ENCODE measurements at regions not wholly inside any gene's neighbourhood (a gene's known extent, or its start where the extent isn't known, plus 50 kb on each side); places are given as distances from the start of the nearest gene placed in this dataset.

DNA sequence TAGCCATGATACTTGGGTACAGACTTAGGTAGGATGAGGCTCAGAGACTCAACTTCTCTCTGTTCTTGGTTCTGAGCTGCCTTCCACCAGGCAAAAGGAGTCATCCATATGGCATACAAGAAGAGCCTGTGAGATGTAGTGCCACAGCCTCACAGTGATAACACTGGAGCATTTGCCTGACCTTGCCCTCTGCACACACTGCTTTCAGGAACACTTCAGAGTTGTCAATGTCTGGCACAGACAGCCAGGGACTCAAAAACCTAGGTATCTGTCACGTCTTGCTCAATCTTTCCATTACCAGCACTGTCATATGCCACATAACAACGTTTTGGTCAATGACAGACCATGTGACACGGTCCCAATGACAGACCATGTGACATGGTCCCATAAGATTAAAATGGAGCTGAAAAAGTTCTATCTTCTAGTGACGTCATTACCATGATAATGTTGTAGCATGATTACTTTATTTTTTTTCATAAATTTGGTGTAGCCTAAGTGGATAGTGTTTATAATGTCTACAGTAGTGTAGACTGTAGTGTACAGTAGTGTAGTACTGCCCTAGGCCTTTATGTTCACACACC lies 199.9 kb upstream of the CTTNBP2NL start:
- Mint-ChIP-seq H3K27ac (no peak overlapping the region), H3K4me1 (ENCODE audit: low read depth) (no peaks in the 10 kb centered on the region), H3K36me3 (ENCODE audit: insufficient read depth) (no peaks in the 10 kb centered on the region), H3K4me3 (ENCODE audit: low read depth) (no peak overlapping the region), H3K27me3 (peaks cover 8% of the 10 kb centered on the region), H3K9me3 (ENCODE audit: low read depth) (no peaks in the 10 kb centered on the region)
- DNase-seq (ENCODE audit: low spot score, unreplicated experiment), result no peak
- TF ChIP-seq, protein P1, sequence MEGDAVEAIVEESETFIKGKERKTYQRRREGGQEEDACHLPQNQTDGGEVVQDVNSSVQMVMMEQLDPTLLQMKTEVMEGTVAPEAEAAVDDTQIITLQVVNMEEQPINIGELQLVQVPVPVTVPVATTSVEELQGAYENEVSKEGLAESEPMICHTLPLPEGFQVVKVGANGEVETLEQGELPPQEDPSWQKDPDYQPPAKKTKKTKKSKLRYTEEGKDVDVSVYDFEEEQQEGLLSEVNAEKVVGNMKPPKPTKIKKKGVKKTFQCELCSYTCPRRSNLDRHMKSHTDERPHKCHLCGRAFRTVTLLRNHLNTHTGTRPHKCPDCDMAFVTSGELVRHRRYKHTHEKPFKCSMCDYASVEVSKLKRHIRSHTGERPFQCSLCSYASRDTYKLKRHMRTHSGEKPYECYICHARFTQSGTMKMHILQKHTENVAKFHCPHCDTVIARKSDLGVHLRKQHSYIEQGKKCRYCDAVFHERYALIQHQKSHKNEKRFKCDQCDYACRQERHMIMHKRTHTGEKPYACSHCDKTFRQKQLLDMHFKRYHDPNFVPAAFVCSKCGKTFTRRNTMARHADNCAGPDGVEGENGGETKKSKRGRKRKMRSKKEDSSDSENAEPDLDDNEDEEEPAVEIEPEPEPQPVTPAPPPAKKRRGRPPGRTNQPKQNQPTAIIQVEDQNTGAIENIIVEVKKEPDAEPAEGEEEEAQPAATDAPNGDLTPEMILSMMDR (IDR thresholded peaks at IDR 0.05; ENCODE audit: unreplicated experiment), result no peak

GRCh38 chr1:112196731-112197130 lies 199.3 kb upstream of the CTTNBP2NL start:
- DNase-seq (ENCODE audit: low spot score, unreplicated experiment), result no peak
- no peak overlapping the region for H3K4me3 Mint-ChIP-seq (ENCODE audit: low read depth)
- TF ChIP-seq, protein P1 (IDR thresholded peaks at IDR 0.05; ENCODE audit: unreplicated experiment), result no peak
- H3K27ac Mint-ChIP-seq, result no peak overlapping the region
- no peaks in the 10 kb centered on the region for H3K36me3 Mint-ChIP-seq (ENCODE audit: insufficient read depth)
- no peaks in the 10 kb centered on the region for H3K4me1 Mint-ChIP-seq (ENCODE audit: low read depth)
- H3K9me3 Mint-ChIP-seq (ENCODE audit: low read depth), result peaks cover under 1% of the 10 kb centered on the region
- peaks cover 4% of the 10 kb centered on the region for H3K27me3 Mint-ChIP-seq

GRCh38 chr1:112209493-112209892 lies 186.5 kb upstream of the CTTNBP2NL start:
- Mint-ChIP-seq H3K27me3 (peaks cover 12% of the 10 kb centered on the region), H3K9me3 (ENCODE audit: low read depth) (no peaks in the 10 kb centered on the region), H3K27ac (no peak overlapping the region), H3K4me1 (ENCODE audit: low read depth) (no peaks in the 10 kb centered on the region), H3K4me3 (ENCODE audit: low read depth) (no peak overlapping the region), H3K36me3 (ENCODE audit: insufficient read depth) (no peaks in the 10 kb centered on the region)
- no peak for DNase-seq (ENCODE audit: low spot score, unreplicated experiment)
- TF ChIP-seq, protein P1 (IDR thresholded peaks at IDR 0.05; ENCODE audit: unreplicated experiment), result no peak

DNA sequence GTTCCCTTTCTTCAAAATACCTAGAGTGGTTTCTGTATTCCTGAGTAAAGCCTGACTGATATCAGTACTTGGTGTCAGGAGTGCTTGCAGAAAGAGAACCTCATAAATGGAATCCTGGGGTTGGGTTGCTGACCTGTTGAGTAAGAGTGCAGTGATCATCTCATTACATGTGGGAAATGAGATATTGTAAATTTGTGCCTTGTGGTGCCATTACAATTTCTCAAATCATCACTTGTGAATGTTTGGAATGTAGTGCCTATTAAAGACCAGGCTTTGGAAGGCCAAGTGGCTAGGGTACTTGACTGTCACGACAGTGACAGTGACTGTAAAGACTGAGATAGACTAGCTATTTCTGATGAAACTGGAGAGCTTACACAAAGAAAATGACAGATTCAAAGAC lies 176.7 kb upstream of the CTTNBP2NL start:
- no peak overlapping the region for H3K4me3 Mint-ChIP-seq (ENCODE audit: low read depth)
- peaks cover 8% of the 10 kb centered on the region for H3K27me3 Mint-ChIP-seq
- peaks cover 8% of the 10 kb centered on the region for H3K9me3 Mint-ChIP-seq (ENCODE audit: low read depth)
- TF ChIP-seq, protein P1 (IDR thresholded peaks at IDR 0.05; ENCODE audit: unreplicated experiment), result no peak
- H3K36me3 Mint-ChIP-seq (ENCODE audit: insufficient read depth), result no peaks in the 10 kb centered on the region
- H3K27ac Mint-ChIP-seq, result no peak overlapping the region
- no peak for DNase-seq (ENCODE audit: low spot score, unreplicated experiment)
- H3K4me1 Mint-ChIP-seq (ENCODE audit: low read depth), result no peaks in the 10 kb centered on the region

- TF ChIP-seq, protein P1 (IDR thresholded peaks at IDR 0.05; ENCODE audit: unreplicated experiment), result no peak
- Mint-ChIP-seq H3K27ac (no peak overlapping the region), H3K27me3 (peaks cover 13% of the 10 kb centered on the region), H3K9me3 (ENCODE audit: low read depth) (peaks cover 6% of the 10 kb centered on the region), H3K4me1 (ENCODE audit: low read depth) (peaks cover 2% of the 10 kb centered on the region), H3K36me3 (ENCODE audit: insufficient read depth) (no peaks in the 10 kb centered on the region), H3K4me3 (ENCODE audit: low read depth) (no peak overlapping the region)
- DNase-seq (ENCODE audit: low spot score, unreplicated experiment), result no peak
Measured at GRCh38 chr1:112230232-112230631, 165.8 kb upstream of the CTTNBP2NL start.
